Fibroblast of lung (primary cell): ENCODE measurements at regions not wholly inside any gene's neighbourhood (a gene's known extent, or its start where the extent isn't known, plus 50 kb on each side); places are given as distances from the start of the nearest gene placed in this dataset.

ENCODE experiments used
- DNase-seq, 2 donors: peaks; one replicate each; pipeline versions ENCODE4 v3.0.0 to v3.0.0-alpha.2; 2010; ENCODE audit warnings: low read depth in 2 of 2
- H2AFZ ChIP-seq: 2 replicates; pipeline ENCODE4 v1.5.1; 2012; ENCODE audit warnings: low read length, control low read depth, inconsistent platforms
- H3K27ac ChIP-seq: 2 replicates; pipeline ENCODE4 v1.5.1; 2011; ENCODE audit warnings: low read length, control low read depth; ENCODE audit not compliant: insufficient read depth
- H3K27me3 ChIP-seq: 2 replicates; pipeline ENCODE4 v1.5.1; 2011; ENCODE audit warnings: mild to moderate bottlenecking, low read length; ENCODE audit not compliant: control insufficient read depth, insufficient read depth
- H3K36me3 ChIP-seq: 2 replicates; pipeline ENCODE4 v1.5.1; 2011; ENCODE audit warnings: low read length; ENCODE audit not compliant: control insufficient read depth, insufficient read depth
- H3K4me1 ChIP-seq: 2 replicates; pipeline ENCODE4 v1.5.1; 2011; ENCODE audit warnings: low read length; ENCODE audit not compliant: control insufficient read depth, insufficient read depth; ENCODE audit errors: extremely low read depth
- H3K4me2 ChIP-seq: 2 replicates; pipeline ENCODE4 v1.5.1; 2011; ENCODE audit warnings: low read length, control low read depth; ENCODE audit not compliant: insufficient read depth; ENCODE audit errors: extremely low read depth
- H3K4me3 ChIP-seq, 4 experiments: fragments of 200-600 bp in 1 of 4; sonication (generic) in 1 of 4; replicated peaks in 1 of 4; 2 replicates each; pipeline ENCODE4 v1.5.1; 2011 to 2016; ENCODE audit warnings: low read length in 4 of 4, low read depth in 3 of 4, mild to moderate bottlenecking in 3 of 4, control low read depth in 2 of 4, inconsistent platforms in 1 of 4, mixed read lengths in 1 of 4; ENCODE audit not compliant: insufficient read depth in 1 of 4; ENCODE audit errors: control extremely low read depth in 1 of 4
- H3K79me2 ChIP-seq: 2 replicates; pipeline ENCODE4 v1.5.1; 2012; ENCODE audit warnings: mild to moderate bottlenecking, low read length, inconsistent platforms; ENCODE audit not compliant: control insufficient read depth, insufficient read depth
- H3K9ac ChIP-seq: 2 replicates; pipeline ENCODE4 v1.5.1; 2011; ENCODE audit warnings: mild to moderate bottlenecking, low read length, control low read depth; ENCODE audit not compliant: insufficient read depth
- H3K9me3 ChIP-seq: 2 replicates; pipeline ENCODE4 v1.5.1; 2012; ENCODE audit warnings: low read depth, low read length; ENCODE audit not compliant: control insufficient read depth, insufficient read depth
- H4K20me1 ChIP-seq: 2 replicates; pipeline ENCODE4 v1.5.1; 2011; ENCODE audit warnings: low read length; ENCODE audit not compliant: control insufficient read depth, insufficient read depth; ENCODE audit errors: extremely low read depth
- EZH2 ChIP-seq: IDR thresholded peaks from 2 replicates; pipeline ENCODE4 v1.5.1; 2012; ENCODE audit warnings: low read length, control low read depth, mild to moderate bottlenecking; ENCODE audit errors: missing control alignments
- TF ChIP-seq, protein P1 (sequence below), 2 donors: IDR thresholded peaks in 1 of 2; conservative IDR thresholded peaks in 1 of 2; 1 replicate in 1 of 2; 2 replicates in 1 of 2; pipeline ENCODE4 v1.5.1; 2011 to 2012; ENCODE audit warnings: low read length in 2 of 2, control low read depth in 1 of 2, inconsistent platforms in 1 of 2, low read depth in 1 of 2, mild to moderate bottlenecking in 1 of 2

DNA sequence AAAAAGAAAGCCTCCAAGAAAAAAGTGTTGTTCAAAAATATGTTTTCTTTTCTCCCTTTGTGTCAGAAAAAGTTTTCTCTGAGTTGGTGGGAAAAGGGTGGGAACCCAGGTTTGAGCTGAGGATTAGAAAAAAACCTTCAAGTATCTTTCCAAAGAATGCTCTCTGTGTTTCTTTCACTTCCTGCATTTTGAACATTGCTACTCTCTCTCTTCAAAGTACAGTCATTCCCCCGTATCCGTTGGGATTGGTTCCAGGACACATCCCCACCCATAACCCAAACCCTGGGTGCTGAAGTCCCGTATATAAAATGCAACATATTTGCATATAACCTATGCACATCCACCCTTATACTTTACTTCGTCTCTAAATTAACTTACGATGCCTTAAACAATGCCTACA lies 139.6 kb downstream of the TMCO5A start:
- H3K4me3 ChIP-seq = no peak overlapping the region
- H3K4me2 ChIP-seq = no peak overlapping the region
- DNase-seq = peak in 1 of 2 donors; percentile 46
- H3K9ac ChIP-seq = no peak overlapping the region
- H3K36me3 ChIP-seq = no peaks in the 10 kb centered on the region
- no peak overlapping the region for H2AFZ ChIP-seq
- H3K4me1 ChIP-seq = peaks cover 6% of the 10 kb centered on the region
- no peaks in the 10 kb centered on the region for H3K79me2 ChIP-seq
- no peaks in the 10 kb centered on the region for H3K9me3 ChIP-seq
- no peak for TF ChIP-seq EZH2
- TF ChIP-seq, protein P1, sequence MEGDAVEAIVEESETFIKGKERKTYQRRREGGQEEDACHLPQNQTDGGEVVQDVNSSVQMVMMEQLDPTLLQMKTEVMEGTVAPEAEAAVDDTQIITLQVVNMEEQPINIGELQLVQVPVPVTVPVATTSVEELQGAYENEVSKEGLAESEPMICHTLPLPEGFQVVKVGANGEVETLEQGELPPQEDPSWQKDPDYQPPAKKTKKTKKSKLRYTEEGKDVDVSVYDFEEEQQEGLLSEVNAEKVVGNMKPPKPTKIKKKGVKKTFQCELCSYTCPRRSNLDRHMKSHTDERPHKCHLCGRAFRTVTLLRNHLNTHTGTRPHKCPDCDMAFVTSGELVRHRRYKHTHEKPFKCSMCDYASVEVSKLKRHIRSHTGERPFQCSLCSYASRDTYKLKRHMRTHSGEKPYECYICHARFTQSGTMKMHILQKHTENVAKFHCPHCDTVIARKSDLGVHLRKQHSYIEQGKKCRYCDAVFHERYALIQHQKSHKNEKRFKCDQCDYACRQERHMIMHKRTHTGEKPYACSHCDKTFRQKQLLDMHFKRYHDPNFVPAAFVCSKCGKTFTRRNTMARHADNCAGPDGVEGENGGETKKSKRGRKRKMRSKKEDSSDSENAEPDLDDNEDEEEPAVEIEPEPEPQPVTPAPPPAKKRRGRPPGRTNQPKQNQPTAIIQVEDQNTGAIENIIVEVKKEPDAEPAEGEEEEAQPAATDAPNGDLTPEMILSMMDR (conservative IDR thresholded peaks at IDR 0.05 in 1 of 2, IDR thresholded peaks at IDR 0.05 in 1 of 2; ENCODE audit: low read depth in 1 of 2, low read length in 2 of 2) = no peak
- H3K27me3 ChIP-seq = no peaks in the 10 kb centered on the region
- no peaks in the 10 kb centered on the region for H4K20me1 ChIP-seq
- H3K27ac ChIP-seq = no peak overlapping the region

- H3K27ac ChIP-seq = no peak overlapping the region
- H3K9me3 ChIP-seq = no peaks in the 10 kb centered on the region
- no peaks in the 10 kb centered on the region for H3K79me2 ChIP-seq
- no peak for TF ChIP-seq EZH2
- TF ChIP-seq, protein P1 (conservative IDR thresholded peaks at IDR 0.05 in 1 of 2, IDR thresholded peaks at IDR 0.05 in 1 of 2; ENCODE audit: low read depth in 1 of 2, low read length in 2 of 2) = no peak
- DNase-seq = no peak
- H3K9ac ChIP-seq = no peak overlapping the region
- H2AFZ ChIP-seq = no peak overlapping the region
- no peak overlapping the region for H3K4me2 ChIP-seq
- H3K27me3 ChIP-seq = no peaks in the 10 kb centered on the region
- peaks cover 2% of the 10 kb centered on the region for H3K4me1 ChIP-seq
- no peak overlapping the region for H3K4me3 ChIP-seq
- H4K20me1 ChIP-seq = no peaks in the 10 kb centered on the region
- H3K36me3 ChIP-seq = no peaks in the 10 kb centered on the region
Measured at GRCh38 chr15:38075466-38075865, 141.0 kb downstream of the TMCO5A start.

DNA sequence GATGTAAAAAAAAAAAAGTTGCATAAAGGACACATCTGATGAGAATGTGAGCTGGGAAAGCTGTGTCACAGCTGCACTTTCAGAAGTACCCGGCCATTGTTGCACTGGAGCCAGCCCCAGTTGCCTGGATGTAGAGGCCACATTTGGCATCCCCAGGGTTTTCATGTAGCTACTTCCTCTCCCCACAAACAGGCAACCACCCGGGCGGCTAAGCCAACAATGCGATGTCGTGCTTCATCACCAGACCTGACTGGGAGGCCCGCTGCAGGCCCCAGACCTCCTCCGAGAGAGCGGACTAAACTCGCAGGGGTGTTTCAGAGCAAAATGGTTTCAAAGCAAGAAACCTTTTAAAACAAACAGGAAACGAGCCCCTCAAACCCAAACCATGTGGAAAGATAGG lies 142.3 kb downstream of the TMCO5A start:
- Histone ChIP-seq H4K20me1 (no peaks in the 10 kb centered on the region), H3K79me2 (no peaks in the 10 kb centered on the region), H3K27me3 (no peaks in the 10 kb centered on the region), H2AFZ (no peak overlapping the region), H3K4me2 (no peak overlapping the region), H3K4me3 (no peak overlapping the region), H3K4me1 (peaks cover 2% of the 10 kb centered on the region), H3K9me3 (no peaks in the 10 kb centered on the region), H3K9ac (no peak overlapping the region), H3K27ac (no peak overlapping the region), H3K36me3 (no peaks in the 10 kb centered on the region)
- no peak for DNase-seq
- no peak for TF ChIP-seq EZH2
- TF ChIP-seq, protein P1 (conservative IDR thresholded peaks at IDR 0.05 in 1 of 2, IDR thresholded peaks at IDR 0.05 in 1 of 2; ENCODE audit: low read depth in 1 of 2, low read length in 2 of 2) = no peak
